ENCODE measurements at regions not wholly inside any gene's neighbourhood (a gene's known extent, or its start where the extent isn't known, plus 50 kb on each side); places are given as distances from the start of the nearest gene placed in this dataset.

- TF ChIP-seq POLR2A (IDR thresholded peaks at IDR 0.05; ENCODE audit: low read length) = no peak
- TF ChIP-seq GATA1 (IDR thresholded peaks at IDR 0.05; ENCODE audit: low read depth, low read length) = no peak
These were observed 192.1 kb upstream of the NCAM1 start for GRCh38 chr11:112769170-112769569.

All from erythroblast (primary cell).